Esophagus muscularis mucosa (tissue), 4 donors: ENCODE measurements at regions not wholly inside any gene's neighbourhood (a gene's known extent, or its start where the extent isn't known, plus 50 kb on each side); places are given as distances from the start of the nearest gene placed in this dataset.

Experiments used
- DNase-seq: peaks from one replicate; pipeline ENCODE4 v3.0.0-alpha.2; 2017; ENCODE audit errors: extremely low spot score
- H3K27ac ChIP-seq, 4 donors: fragments of 200-600 bp; sonication (generic); replicated peaks in 1 of 4; 1 replicate in 3 of 4; 2 replicates in 1 of 4; pipeline ENCODE4 v1.5.1; 2016 to 2019; ENCODE audit warnings: mild to moderate bottlenecking in 1 of 4
- H3K27me3 ChIP-seq, 4 donors: fragments of 200-600 bp; sonication (generic); one replicate each; pipeline versions ENCODE4 v1.5.1 to v1.6.0; 2016 to 2019
- H3K36me3 ChIP-seq, 4 donors: fragments of 200-600 bp; sonication (generic); one replicate each; pipeline ENCODE4 v1.5.1; 2016 to 2019
- H3K4me1 ChIP-seq, 4 donors: fragments of 200-600 bp; sonication (generic); one replicate each; pipeline ENCODE4 v1.5.1; 2016 to 2019
- H3K4me3 ChIP-seq, 4 donors: fragments of 200-600 bp; sonication (generic); 1 replicate in 2 of 4; 2 replicates in 2 of 4; pipeline ENCODE4 v1.5.1; 2016 to 2019; ENCODE audit warnings: mild to moderate bottlenecking in 4 of 4, moderate library complexity in 1 of 4
- H3K9me3 ChIP-seq, 4 donors: fragments of 200-600 bp; sonication (generic); 1 replicate in 3 of 4; 2 replicates in 1 of 4; pipeline ENCODE4 v1.5.1; 2016 to 2019
- EP300 ChIP-seq: sonication (generic); formaldehyde crosslinking; IDR thresholded peaks from one replicate; pipeline ENCODE4 v1.6.1; 2017; ENCODE audit warnings: antibody characterized with exemption
- POLR2A ChIP-seq: fragments of 450-650 bp; IDR thresholded peaks from one replicate; pipeline ENCODE4 v1.6.1; 2017; ENCODE audit warnings: antibody characterized with exemption, moderate library complexity, mild to moderate bottlenecking, low read depth
- POLR2AphosphoS5 ChIP-seq, 2 donors: sonication (generic); formaldehyde crosslinking; IDR thresholded peaks; one replicate each; pipeline ENCODE4 v1.6.1; 2017; ENCODE audit warnings: antibody characterized with exemption in 2 of 2
- WGBS: methylation state at CpG from one replicate; pipeline ENCODE4 v1.1.5; 2018; 5-methylcytosine and 5-hydroxymethylcytosine counted together
- intact Hi-C: fragments of 100-400 bp; cut with DNase I; formaldehyde crosslinking; loops from one replicate; pipeline ENCODE4 v1.15.1; 2023
- TF ChIP-seq, protein P1 (sequence below), 3 experiments: fragments of 200-600 bp in 2 of 3; fragments of 450-650 bp in 1 of 3; sonication (generic) in 2 of 3; IDR thresholded peaks; one replicate each; pipeline ENCODE4 v1.5.1; 2017 to 2019; ENCODE audit warnings: antibody characterized with exemption in 3 of 3, mild to moderate bottlenecking in 2 of 3, moderate library complexity in 1 of 3

DNA sequence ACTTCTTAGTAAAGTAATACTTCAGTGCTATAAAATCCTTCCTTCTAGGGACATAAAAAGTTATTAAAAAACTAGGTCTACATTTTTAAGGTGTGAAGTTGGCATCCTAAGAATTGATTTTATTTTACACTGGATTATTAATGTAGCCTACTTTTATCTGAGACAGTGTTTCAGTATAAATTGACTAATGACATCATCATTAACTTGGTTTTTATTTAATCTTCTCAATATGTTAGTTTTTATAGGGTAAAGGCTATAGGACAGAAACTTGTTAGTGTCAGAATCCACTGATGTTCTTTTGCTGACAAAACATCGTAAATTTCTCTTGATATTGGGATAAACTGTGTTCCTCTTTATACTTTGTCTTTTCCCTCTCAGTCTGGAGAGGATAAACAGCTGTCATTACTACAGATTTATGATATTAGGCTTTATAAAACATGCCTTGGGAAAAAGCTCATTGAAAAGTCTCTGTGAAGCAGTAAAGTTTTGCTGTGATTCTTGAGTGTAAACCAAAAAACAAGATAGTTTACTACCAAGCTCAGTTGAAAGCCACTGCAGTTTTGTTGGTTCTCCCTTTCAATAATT is 569.9 kb downstream of the EPHA4 start:
- H3K4me3 ChIP-seq, result no peak overlapping the region
- TF ChIP-seq POLR2A (no peak), EP300 (no peak), POLR2AphosphoS5 (IDR thresholded peaks at IDR 0.05) (no peak)
- TF ChIP-seq, protein P1, sequence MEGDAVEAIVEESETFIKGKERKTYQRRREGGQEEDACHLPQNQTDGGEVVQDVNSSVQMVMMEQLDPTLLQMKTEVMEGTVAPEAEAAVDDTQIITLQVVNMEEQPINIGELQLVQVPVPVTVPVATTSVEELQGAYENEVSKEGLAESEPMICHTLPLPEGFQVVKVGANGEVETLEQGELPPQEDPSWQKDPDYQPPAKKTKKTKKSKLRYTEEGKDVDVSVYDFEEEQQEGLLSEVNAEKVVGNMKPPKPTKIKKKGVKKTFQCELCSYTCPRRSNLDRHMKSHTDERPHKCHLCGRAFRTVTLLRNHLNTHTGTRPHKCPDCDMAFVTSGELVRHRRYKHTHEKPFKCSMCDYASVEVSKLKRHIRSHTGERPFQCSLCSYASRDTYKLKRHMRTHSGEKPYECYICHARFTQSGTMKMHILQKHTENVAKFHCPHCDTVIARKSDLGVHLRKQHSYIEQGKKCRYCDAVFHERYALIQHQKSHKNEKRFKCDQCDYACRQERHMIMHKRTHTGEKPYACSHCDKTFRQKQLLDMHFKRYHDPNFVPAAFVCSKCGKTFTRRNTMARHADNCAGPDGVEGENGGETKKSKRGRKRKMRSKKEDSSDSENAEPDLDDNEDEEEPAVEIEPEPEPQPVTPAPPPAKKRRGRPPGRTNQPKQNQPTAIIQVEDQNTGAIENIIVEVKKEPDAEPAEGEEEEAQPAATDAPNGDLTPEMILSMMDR (IDR thresholded peaks at IDR 0.05), result no peak
- H3K4me1 ChIP-seq, result peaks cover 0 to 4% (median 0%) of the 10 kb centered on the region in 4 donors
- no peaks in the 10 kb centered on the region for H3K36me3 ChIP-seq
- H3K9me3 ChIP-seq, result no peaks in the 10 kb centered on the region
- intact Hi-C loops, result no loop called here
- DNase-seq, result no peak
- no peaks in the 10 kb centered on the region for H3K27me3 ChIP-seq
- H3K27ac ChIP-seq, result no peak overlapping the region
- WGBS, result 0% methylated on average over 1 of the region's 1 CpG

DNA sequence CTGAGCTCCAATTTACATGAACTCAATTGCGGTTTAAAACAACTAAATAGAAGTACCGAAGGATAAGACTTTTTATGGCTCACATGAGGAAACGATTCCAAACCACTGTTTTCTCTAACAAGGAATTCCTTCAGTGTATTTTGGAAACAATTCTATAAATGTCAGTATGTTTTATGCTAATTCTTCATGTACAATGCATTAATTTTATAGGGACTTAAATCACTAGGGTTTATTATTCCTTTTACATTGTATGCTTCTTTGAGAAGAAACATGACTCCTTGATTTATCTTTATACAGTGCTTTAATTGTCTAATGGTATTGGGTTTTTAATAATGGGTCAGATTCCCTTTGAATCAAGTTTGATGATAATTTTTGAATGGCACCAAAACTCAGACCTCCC is 566.8 kb downstream of the EPHA4 start:
- intact Hi-C loops, result no loop called here
- Histone ChIP-seq H3K4me1 (peaks cover 0 to 4% (median 0%) of the 10 kb centered on the region in 4 donors), H3K9me3 (no peaks in the 10 kb centered on the region), H3K27me3 (no peaks in the 10 kb centered on the region), H3K4me3 (no peak overlapping the region), H3K27ac (no peak overlapping the region), H3K36me3 (no peaks in the 10 kb centered on the region)
- WGBS, result 89% methylated on average over 3 of the region's 3 CpGs
- TF ChIP-seq POLR2AphosphoS5 (IDR thresholded peaks at IDR 0.05) (no peak), POLR2A (no peak), EP300 (no peak)
- TF ChIP-seq, protein P1 (IDR thresholded peaks at IDR 0.05), result no peak
- no peak for DNase-seq

DNA sequence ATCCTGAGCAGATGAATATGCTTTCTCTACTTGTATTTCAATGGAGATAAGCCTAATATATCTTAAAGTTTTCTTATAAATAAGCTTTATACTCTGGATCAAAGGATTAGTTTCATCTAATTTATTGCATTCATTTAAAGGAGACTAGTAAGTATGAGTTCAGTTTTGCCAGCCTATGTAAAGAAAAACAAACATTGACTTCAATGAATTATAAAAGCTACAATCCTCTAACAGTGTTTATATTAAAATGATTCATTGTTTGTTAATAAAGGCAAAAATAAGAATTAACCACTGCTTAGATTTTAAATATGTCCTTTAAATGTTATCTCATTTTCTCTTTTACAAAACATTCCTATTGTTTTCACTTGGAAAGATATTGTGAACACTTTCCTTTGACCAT is 566.0 kb downstream of the EPHA4 start:
- Histone ChIP-seq H3K27ac (no peak overlapping the region), H3K4me1 (peaks cover 0 to 4% (median 0%) of the 10 kb centered on the region in 4 donors), H3K4me3 (no peak overlapping the region), H3K9me3 (no peaks in the 10 kb centered on the region), H3K27me3 (no peaks in the 10 kb centered on the region), H3K36me3 (no peaks in the 10 kb centered on the region)
- no peak for DNase-seq
- TF ChIP-seq, protein P1 (IDR thresholded peaks at IDR 0.05), result no peak
- TF ChIP-seq EP300 (no peak), POLR2AphosphoS5 (IDR thresholded peaks at IDR 0.05) (no peak), POLR2A (no peak)
- intact Hi-C loops, result no loop called here

DNA sequence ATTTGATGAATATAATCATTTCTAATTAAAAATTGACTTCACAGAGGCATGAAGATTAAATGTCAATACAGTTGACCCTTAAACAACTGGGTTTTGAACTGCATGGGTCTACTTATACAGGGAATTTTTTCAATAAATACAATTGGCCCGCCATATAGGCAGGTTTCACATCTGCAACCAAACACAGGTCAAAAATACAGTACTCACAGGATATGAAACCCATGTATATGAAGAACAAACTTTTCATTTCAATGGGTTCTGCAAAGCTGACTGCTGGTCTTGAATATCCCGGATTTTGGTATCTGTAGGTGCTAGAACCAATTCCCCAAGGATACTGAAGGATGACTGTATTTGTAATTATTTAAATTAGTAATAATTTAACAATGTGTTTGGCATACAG is 555.6 kb downstream of the EPHA4 start:
- H3K4me1 ChIP-seq, result no peaks in the 10 kb centered on the region
- WGBS, result 61% methylated on average over 2 of the region's 2 CpGs
- intact Hi-C loops, result no loop called here

DNA sequence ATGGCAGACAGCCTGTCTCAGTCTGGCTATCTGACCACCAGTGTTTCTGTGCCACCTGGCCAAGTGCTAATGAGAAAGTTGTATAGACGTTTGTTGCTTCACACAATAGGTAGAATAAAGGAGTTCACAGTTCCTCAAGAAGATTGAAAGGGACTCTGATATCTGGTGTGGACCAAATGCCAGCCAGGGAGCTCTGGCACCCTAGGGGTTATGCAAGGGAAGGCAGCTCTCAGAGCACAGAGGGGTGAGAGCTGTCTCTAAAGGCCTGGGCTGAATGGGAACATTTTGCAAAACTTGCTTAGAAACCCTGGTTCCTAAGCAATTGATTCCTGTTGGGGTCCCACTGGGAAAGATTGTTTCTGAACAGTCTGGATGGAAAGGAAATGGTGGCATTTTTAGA is 553.8 kb downstream of the EPHA4 start:
- H3K9me3 ChIP-seq, result no peaks in the 10 kb centered on the region
- peaks cover 0 to 3% (median 0%) of the 10 kb centered on the region in 4 donors for H3K4me1 ChIP-seq
- intact Hi-C loops, result no loop called here
- 71% methylated on average over 1 of the region's 1 CpG for WGBS
- no peaks in the 10 kb centered on the region for H3K36me3 ChIP-seq
- TF ChIP-seq, protein P1 (IDR thresholded peaks at IDR 0.05), result no peak
- no peak for TF ChIP-seq EP300
- TF ChIP-seq POLR2A, result no peak
- no peak for TF ChIP-seq POLR2AphosphoS5 (IDR thresholded peaks at IDR 0.05)
- no peak overlapping the region for H3K4me3 ChIP-seq
- no peak for DNase-seq
- no peak overlapping the region for H3K27ac ChIP-seq
- no peaks in the 10 kb centered on the region for H3K27me3 ChIP-seq

More for the DNA sequence above, 555.6 kb downstream of the EPHA4 start:
- Histone ChIP-seq H3K36me3 (no peaks in the 10 kb centered on the region), H3K4me3 (no peak overlapping the region), H3K27ac (no peak overlapping the region), H3K27me3 (no peaks in the 10 kb centered on the region), H3K9me3 (no peaks in the 10 kb centered on the region)
- no peak for DNase-seq
- no peak for TF ChIP-seq POLR2AphosphoS5 (IDR thresholded peaks at IDR 0.05)
- TF ChIP-seq POLR2A, result no peak
